HG03175 (cell line): ENCODE measurements at regions not wholly inside any gene's neighbourhood (a gene's known extent, or its start where the extent isn't known, plus 50 kb on each side); places are given as distances from the start of the nearest gene placed in this dataset.
"Not testable (repeated sequence)": the region's sequence is repeated elsewhere in the genome, so short reads cannot be mapped to it uniquely, and the experiment has no call there.

Source experiments
- ATAC-seq: cut with Tn5 transposase; IDR thresholded peaks from one replicate; pipeline ENCODE4 v1.9.1; 2021; ENCODE audit warnings: mild to moderate bottlenecking, moderate library complexity; ENCODE audit not compliant: unreplicated experiment

GRCh38 chr21:15932726-15933125, 202.9 kb downstream of the USP25 start:
- no peak for ATAC-seq

- ATAC-seq: no peak
These were observed 205.7 kb downstream of the USP25 start for GRCh38 chr21:15935530-15935929.

GRCh38 chr21:15943009-15943666, 213.4 kb downstream of the USP25 start:
- ATAC-seq: no peak

GRCh38 chr21:15947677-15948076, 217.9 kb downstream of the USP25 start:
- no peak for ATAC-seq

- no peak for ATAC-seq
These were observed 223.9 kb downstream of the USP25 start for GRCh38 chr21:15953551-15954116.

- no peak for ATAC-seq
These were observed 234.6 kb downstream of the USP25 start for GRCh38 chr21:15964236-15964855.

- ATAC-seq: no peak
These were observed 236.4 kb downstream of the USP25 start for GRCh38 chr21:15966231-15966630.

GRCh38 chr21:15966651-15967050, 236.9 kb downstream of the USP25 start:
- no peak for ATAC-seq

- ATAC-seq: no peak
These were observed 237.9 kb downstream of the USP25 start for GRCh38 chr21:15967661-15968060.

GRCh38 chr21:15968776-15969310, 239.1 kb downstream of the USP25 start:
- ATAC-seq: no peak

- ATAC-seq: no peak
These were observed 247.0 kb downstream of the USP25 start for GRCh38 chr21:15976807-15977206.

- ATAC-seq: no peak
These were observed 248.5 kb downstream of the USP25 start for GRCh38 chr21:15978215-15978738.

GRCh38 chr21:15979493-15979892, 249.7 kb downstream of the USP25 start:
- ATAC-seq: not testable (repeated sequence)

GRCh38 chr21:15986277-15986676, 256.5 kb downstream of the USP25 start:
- no peak for ATAC-seq

GRCh38 chr21:15992171-15992570, 262.4 kb downstream of the USP25 start:
- no peak for ATAC-seq

- no peak for ATAC-seq
These were observed 264.2 kb downstream of the USP25 start for GRCh38 chr21:15993951-15994350.

GRCh38 chr21:15999741-16000140, 270.0 kb downstream of the USP25 start:
- no peak for ATAC-seq

GRCh38 chr21:16002874-16003466, 273.2 kb downstream of the USP25 start:
- ATAC-seq: no peak

GRCh38 chr21:16004086-16004485, 274.3 kb downstream of the USP25 start:
- ATAC-seq: no peak

- no peak for ATAC-seq
These were observed 274.7 kb downstream of the USP25 start for GRCh38 chr21:16004523-16004922.

- ATAC-seq: no peak
These were observed 276.2 kb downstream of the USP25 start for GRCh38 chr21:16005996-16006395.

GRCh38 chr21:16007943-16008342, 278.2 kb downstream of the USP25 start:
- no peak for ATAC-seq
